Dermis blood vessel endothelial cell (primary cell): ENCODE measurements at regions not wholly inside any gene's neighbourhood (a gene's known extent, or its start where the extent isn't known, plus 50 kb on each side); places are given as distances from the start of the nearest gene placed in this dataset.
A peak's percentile ranks its signal among the peaks of the same experiment; 100 is the strongest.
"Not testable (repeated sequence)": the region's sequence is repeated elsewhere in the genome, so short reads cannot be mapped to it uniquely, and the experiment has no call there.

Source experiments
- DNase-seq: peaks from one replicate; pipeline ENCODE4 v3.0.0; 2010

- peak; percentile 60 for DNase-seq
Observed at GRCh38 chr12:127559349-127560040, 707.5 kb upstream of the TMEM132C start.

GRCh38 chr12:127560041-127560478 is 706.9 kb upstream of the TMEM132C start:
- DNase-seq, result no peak

GRCh38 chr12:127562816-127563215 is 704.2 kb upstream of the TMEM132C start:
- DNase-seq, result no peak

- DNase-seq, result no peak
Observed at GRCh38 chr12:127565241-127565640, 701.7 kb upstream of the TMEM132C start.

- no peak for DNase-seq
Observed at GRCh38 chr12:127567531-127567930, 699.4 kb upstream of the TMEM132C start.

- DNase-seq, result no peak
Observed at GRCh38 chr12:127570387-127570786, 696.6 kb upstream of the TMEM132C start.

- no peak for DNase-seq
Observed at GRCh38 chr12:127570793-127571360, 696.1 kb upstream of the TMEM132C start.

DNA sequence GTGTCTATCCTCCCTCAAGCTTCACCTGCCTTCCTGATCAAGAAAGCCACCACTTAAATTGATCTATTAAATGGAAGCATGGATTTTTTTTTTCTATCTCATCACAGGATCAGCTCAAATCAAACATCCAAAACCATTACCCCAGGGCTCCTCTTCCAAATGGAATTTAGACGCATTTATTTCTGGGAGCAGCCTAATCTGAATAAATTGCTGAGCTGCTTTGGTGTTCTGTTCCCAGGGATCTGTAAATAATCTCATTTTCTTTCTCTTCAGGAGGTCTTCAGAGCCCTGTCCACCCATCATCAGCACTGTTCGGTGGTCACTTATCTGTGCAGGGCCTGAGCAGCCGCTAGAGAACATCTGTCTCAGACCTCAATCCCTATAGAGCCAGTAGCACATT is 695.4 kb upstream of the TMEM132C start:
- no peak for DNase-seq

- no peak for DNase-seq
Observed at GRCh38 chr12:127579446-127579845, 687.5 kb upstream of the TMEM132C start.

- DNase-seq, result no peak
Observed at GRCh38 chr12:127582074-127582473, 684.9 kb upstream of the TMEM132C start.

DNA sequence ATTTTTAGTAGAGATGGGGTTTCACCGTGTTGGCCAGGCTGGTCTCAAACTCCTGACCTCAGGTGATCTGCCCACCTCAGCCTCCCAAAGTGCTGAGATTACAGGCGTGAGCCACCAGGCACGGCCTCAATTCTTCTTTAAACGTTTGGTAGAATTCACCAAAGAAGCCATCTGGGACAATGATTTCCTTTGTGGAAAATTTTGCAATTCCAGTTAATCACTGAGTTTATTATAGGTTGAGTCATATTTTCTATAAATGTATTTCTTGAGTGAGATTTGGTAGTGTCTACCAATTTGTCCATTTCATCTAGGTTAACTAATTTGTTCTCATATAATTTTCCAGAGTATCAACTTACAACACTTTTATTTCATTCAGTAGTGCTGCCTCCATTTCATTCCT is 683.9 kb upstream of the TMEM132C start:
- no peak for DNase-seq

GRCh38 chr12:127588249-127588648 is 678.7 kb upstream of the TMEM132C start:
- DNase-seq, result no peak

GRCh38 chr12:127589541-127589940 is 677.4 kb upstream of the TMEM132C start:
- no peak for DNase-seq

DNA sequence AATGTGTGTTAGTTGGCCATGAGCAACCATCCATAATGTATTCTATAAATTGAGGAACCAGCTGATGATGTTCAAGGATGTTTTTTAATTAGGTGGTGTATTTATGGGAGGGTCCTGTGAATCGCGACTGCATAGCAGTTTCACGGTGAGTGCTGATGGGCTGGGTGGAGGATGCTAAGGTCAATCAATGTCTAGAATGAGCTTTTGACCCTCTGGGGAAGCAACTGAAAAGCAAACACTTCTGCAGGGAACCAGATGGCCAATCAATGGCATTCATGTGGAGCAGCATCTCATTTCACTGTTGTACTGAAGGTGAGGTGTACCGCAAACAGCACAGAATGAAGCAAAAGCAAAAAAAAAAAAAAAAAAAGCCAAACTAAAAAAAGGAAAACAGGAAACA is 676.1 kb upstream of the TMEM132C start:
- no peak for DNase-seq

GRCh38 chr12:127592245-127592644 is 674.7 kb upstream of the TMEM132C start:
- no peak for DNase-seq

GRCh38 chr12:127594351-127594970 is 672.5 kb upstream of the TMEM132C start:
- no peak for DNase-seq

DNA sequence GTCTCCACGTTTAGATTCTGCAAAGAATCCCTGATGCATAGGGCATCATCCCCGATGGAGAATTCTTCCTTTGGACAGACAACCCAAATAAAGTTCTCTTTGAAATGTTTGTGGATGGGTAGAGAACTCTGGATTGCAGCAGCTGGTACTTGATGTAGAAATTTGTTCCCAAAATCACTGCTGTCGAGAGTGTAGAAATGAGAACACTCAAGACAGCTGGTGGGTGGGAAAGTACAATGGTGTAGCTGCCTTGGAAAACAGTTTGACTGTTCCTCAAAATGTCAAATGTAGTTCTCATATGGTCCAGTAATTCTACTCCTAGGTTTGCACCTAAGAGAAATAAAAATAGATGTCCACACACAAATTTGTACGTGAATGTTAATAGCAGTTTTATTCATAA is 671.5 kb upstream of the TMEM132C start:
- DNase-seq, result no peak

GRCh38 chr12:127596891-127597290 is 670.1 kb upstream of the TMEM132C start:
- no peak for DNase-seq

GRCh38 chr12:127599436-127599835 is 667.5 kb upstream of the TMEM132C start:
- no peak for DNase-seq

GRCh38 chr12:127600211-127600610 is 666.8 kb upstream of the TMEM132C start:
- no peak for DNase-seq

- DNase-seq, result no peak
Observed at GRCh38 chr12:127606476-127607015, 660.4 kb upstream of the TMEM132C start.

DNA sequence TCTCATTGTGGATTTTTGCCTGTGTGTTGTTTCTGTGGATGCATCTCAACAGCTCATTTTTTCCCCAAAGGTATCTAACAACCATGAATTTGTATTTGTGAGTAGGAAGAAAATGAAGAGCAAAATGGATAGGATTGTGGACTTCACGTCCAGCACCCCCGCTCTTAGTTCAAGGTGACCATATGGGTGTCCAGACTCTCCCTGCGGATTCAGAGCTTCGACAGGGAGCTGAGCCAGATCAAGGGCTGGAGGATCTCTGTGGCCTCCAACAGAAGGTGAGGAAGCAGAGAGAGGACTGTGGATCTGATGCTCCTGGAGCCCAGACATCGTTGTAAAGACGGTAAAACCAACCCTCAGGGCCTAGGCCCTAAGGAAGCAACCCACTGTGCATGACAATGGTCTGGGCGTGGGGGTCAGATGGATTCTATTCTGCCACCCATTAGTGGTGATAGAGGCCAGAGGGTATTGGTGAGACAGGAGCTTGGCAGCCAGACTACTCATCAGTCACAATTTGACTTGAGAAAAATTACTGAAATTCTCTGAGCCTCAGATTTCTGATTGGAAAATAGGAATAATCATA is 659.7 kb upstream of the TMEM132C start:
- no peak for DNase-seq

GRCh38 chr12:127608359-127608758 is 658.6 kb upstream of the TMEM132C start:
- not testable (repeated sequence) for DNase-seq

DNA sequence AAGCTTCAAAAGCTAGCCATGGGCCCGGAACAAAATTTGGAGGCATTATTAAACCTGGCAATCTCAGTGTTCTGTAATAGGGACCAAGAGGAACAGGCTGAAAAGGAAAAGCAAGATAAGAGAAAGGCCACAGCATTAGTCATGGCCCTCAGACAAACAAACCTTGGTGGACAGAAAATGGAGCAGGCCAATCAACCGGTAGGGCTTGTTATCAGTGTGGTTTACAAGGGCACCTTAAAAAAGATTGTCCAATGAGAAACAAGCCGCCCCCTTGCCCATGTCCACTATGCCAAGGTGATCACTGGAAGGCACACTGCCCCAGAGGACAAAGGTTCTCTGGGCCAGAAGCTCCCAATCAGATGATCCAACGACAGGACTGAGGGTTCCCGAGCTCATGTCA is 653.9 kb upstream of the TMEM132C start:
- DNase-seq, result no peak
